Cardiac fibroblast (primary cell): ENCODE measurements at regions not wholly inside any gene's neighbourhood (a gene's known extent, or its start where the extent isn't known, plus 50 kb on each side); places are given as distances from the start of the nearest gene placed in this dataset.

Experiments used
- DNase-seq, 2 donors: peaks; one replicate each; pipeline versions ENCODE4 v3.0.0 to v3.0.0-alpha.2; 2010; ENCODE audit warnings: low read depth in 2 of 2
- H3K4me3 ChIP-seq, 2 donors: replicated peaks in 1 of 2; 1 replicate in 1 of 2; 2 replicates in 1 of 2; pipeline ENCODE4 v1.5.1; 2011; ENCODE audit warnings: low read depth in 2 of 2, low read length in 2 of 2, mild to moderate bottlenecking in 2 of 2, moderate library complexity in 1 of 2
- TF ChIP-seq, protein P1 (sequence below): IDR thresholded peaks from one replicate; pipeline ENCODE4 v1.5.1; 2011; ENCODE audit warnings: low read depth, mild to moderate bottlenecking, low read length, inconsistent platforms

DNA sequence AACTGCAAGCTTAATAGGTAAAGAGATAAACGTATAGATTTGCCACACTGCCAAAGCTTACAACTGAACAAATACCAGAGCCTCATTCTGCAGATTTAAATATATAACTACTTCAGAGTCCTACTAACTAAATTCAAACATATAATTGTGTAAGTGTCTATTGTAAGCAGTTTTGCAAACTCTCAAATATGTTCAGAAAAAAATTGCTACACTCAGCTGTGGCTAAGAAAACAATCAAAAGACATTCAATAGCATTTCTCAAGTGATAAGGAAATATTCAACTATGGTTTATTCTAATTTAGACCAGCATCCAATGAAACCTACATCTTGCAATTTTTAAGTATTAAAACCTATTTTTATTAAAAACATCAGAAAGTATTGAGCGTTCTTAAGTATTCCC is 202.4 kb downstream of the KCTD12 start:
- no peak for DNase-seq
- H3K4me3 ChIP-seq, result no peak overlapping the region

DNA sequence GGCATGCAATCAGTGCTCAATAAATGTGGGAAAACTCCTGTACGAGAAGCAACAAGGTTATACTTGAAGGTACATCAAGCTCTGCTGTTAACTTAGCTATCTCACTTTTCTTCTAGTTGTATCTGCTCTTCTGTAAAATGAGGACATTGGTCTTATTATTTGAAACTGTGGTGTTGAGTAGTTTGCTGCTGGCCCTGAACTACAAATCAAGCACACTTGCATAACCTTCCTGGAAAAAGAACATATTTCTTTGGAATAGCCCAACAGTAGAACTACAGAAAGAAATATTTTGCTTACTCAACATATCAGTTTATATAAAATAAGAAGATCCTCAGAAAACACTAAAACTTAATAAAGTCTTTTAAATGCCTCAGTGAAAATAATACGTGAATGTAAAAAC is 203.0 kb downstream of the KCTD12 start:
- TF ChIP-seq, protein P1, sequence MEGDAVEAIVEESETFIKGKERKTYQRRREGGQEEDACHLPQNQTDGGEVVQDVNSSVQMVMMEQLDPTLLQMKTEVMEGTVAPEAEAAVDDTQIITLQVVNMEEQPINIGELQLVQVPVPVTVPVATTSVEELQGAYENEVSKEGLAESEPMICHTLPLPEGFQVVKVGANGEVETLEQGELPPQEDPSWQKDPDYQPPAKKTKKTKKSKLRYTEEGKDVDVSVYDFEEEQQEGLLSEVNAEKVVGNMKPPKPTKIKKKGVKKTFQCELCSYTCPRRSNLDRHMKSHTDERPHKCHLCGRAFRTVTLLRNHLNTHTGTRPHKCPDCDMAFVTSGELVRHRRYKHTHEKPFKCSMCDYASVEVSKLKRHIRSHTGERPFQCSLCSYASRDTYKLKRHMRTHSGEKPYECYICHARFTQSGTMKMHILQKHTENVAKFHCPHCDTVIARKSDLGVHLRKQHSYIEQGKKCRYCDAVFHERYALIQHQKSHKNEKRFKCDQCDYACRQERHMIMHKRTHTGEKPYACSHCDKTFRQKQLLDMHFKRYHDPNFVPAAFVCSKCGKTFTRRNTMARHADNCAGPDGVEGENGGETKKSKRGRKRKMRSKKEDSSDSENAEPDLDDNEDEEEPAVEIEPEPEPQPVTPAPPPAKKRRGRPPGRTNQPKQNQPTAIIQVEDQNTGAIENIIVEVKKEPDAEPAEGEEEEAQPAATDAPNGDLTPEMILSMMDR, result no peak
- peak in 1 of 2 donors; percentile 17 for DNase-seq
- H3K4me3 ChIP-seq, result no peak overlapping the region

More for the DNA sequence above, 202.4 kb downstream of the KCTD12 start:
- TF ChIP-seq, protein P1, result no peak

DNA sequence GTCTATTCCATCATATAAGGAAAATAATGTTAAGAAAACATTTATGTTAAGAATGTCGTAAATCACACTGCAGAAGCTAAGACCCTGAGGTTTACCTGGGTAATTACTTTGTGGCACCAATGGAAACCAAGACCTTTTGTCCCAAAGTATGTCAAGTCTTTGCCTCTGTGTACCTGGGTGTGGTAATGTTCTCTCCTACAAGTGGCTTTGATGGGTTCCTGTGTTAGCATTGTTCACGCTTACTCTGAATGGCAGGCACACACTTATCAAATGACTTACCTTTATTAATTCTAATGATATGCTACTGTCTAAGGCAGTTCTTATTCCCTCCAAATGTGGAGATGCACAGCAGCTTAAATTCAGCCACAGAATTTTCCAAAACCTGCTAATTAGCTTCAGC is 206.1 kb downstream of the KCTD12 start:
- no peak for DNase-seq
- TF ChIP-seq, protein P1, result no peak

DNA sequence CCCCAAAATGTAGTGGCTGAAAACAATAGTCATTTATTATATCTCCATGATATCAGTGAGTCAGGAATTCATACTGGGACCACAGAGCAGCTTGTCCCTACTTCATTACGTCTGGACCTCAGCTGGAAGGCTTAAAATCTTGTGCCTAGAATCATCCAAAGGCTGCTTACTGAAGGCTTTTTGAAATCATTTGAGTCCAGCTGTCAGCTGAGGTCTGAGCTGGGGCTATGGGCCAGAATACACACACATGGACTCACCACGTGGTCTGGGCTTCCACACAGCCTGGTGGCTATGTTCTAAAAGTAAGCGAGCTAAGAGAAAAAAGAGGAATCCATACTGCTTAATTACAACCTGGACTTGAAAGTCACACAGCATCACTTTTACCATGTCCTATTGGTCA is 209.2 kb downstream of the KCTD12 start:
- DNase-seq, result peak; percentile 79 to 83
- TF ChIP-seq, protein P1, result no peak
- H3K4me3 ChIP-seq, result no peak overlapping the region

More for the DNA sequence above, 206.1 kb downstream of the KCTD12 start:
- H3K4me3 ChIP-seq, result no peak overlapping the region

DNA sequence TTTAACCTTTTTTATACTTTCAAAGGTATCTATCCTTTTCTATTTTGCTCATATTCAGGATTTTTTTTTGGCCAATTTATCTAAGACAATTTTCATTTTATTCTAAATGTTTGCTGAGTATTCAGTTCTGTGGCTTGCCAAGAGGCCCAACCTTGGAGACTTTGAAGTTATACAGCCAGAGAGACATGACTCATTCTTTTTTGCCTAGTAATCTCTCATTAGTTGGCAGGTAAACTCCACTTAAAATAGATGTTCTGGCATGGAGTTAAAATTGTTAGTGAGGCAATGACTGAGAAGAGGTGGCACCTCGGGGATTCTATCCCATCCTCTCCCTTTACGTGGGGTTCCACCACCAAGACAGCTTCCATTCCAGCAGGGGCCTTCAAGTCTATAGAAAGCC is 213.8 kb downstream of the KCTD12 start:
- TF ChIP-seq, protein P1, result no peak
- peak; percentile 68 to 71 for DNase-seq
- no peak overlapping the region for H3K4me3 ChIP-seq

DNA sequence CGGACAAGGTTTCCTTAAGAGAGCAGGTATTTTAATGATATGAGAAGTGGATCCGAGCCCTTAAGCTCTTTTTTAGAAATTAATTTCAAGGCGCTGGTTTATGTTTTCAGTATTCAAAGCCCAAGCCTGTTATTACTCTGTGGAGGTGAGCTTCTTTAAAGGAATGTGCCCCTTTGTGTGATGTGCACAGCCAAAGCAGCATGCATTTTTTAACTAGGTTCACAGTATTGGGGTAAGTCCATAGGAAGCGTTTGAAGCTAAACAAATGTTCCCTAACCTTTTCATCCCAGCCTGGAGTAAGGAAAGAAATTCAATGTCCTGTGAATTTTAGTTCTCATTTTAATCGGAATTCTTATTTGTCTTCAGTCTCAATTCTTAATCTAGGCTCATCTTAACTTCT is 217.5 kb downstream of the KCTD12 start:
- no peak overlapping the region for H3K4me3 ChIP-seq
- DNase-seq, result no peak
- TF ChIP-seq, protein P1, result no peak

DNA sequence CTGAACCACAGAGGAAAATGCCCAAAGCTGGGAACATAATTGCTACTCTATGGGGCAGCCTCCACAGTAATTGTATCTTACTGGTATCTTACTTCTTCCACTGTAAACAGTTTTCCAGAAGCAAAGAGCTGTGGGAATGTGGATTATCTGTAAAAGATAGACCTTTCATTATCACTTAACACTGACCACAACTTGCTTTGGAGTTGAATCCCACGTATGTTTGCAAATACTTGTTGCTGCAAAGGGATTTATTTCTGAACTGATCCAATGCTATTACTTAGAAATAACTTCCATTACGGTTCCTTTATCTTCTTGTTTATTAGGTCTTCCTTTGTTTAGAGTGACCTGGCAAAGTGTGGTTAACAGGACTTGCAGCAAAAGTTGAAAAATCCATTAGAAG is 218.1 kb downstream of the KCTD12 start:
- DNase-seq, result no peak

More for the DNA sequence above, 218.1 kb downstream of the KCTD12 start:
- TF ChIP-seq, protein P1, result no peak
- H3K4me3 ChIP-seq, result no peak overlapping the region
